ENCODE measurements at regions not wholly inside any gene's neighbourhood (a gene's known extent, or its start where the extent isn't known, plus 50 kb on each side); places are given as distances from the start of the nearest gene placed in this dataset.

- no peak overlapping the region for H3K4me3 ChIP-seq (ENCODE audit: low read depth, low read length)
- TF ChIP-seq CTCF (conservative IDR thresholded peaks at IDR 0.05; ENCODE audit: low read depth, low read length) = no peak
- DNase-seq (ENCODE audit: low read depth) = no peak
Observed at GRCh38 chr18:74023220-74023619, 124.4 kb downstream of the FBXO15 start.

GRCh38 chr18:74019864-74020263 lies 127.8 kb downstream of the FBXO15 start:
- no peak for DNase-seq (ENCODE audit: low read depth)
- no peak for TF ChIP-seq CTCF (conservative IDR thresholded peaks at IDR 0.05; ENCODE audit: low read depth, low read length)
- H3K4me3 ChIP-seq (ENCODE audit: low read depth, low read length) = no peak overlapping the region

- no peak overlapping the region for H3K4me3 ChIP-seq (ENCODE audit: low read depth, low read length)
- TF ChIP-seq CTCF (conservative IDR thresholded peaks at IDR 0.05; ENCODE audit: low read depth, low read length) = no peak
- no peak for DNase-seq (ENCODE audit: low read depth)
Observed at GRCh38 chr18:74013955-74014354, 133.7 kb downstream of the FBXO15 start.

- TF ChIP-seq CTCF (conservative IDR thresholded peaks at IDR 0.05; ENCODE audit: low read depth, low read length) = no peak
- DNase-seq (ENCODE audit: low read depth) = no peak
- no peak overlapping the region for H3K4me3 ChIP-seq (ENCODE audit: low read depth, low read length)
Observed at GRCh38 chr18:74012954-74013630, 134.5 kb downstream of the FBXO15 start.

- no peak for DNase-seq (ENCODE audit: low read depth)
- TF ChIP-seq CTCF (conservative IDR thresholded peaks at IDR 0.05; ENCODE audit: low read depth, low read length) = no peak
- no peak overlapping the region for H3K4me3 ChIP-seq (ENCODE audit: low read depth, low read length)
Observed at GRCh38 chr18:74006143-74006542, 141.5 kb downstream of the FBXO15 start.

GRCh38 chr18:74005320-74006109 lies 142.1 kb downstream of the FBXO15 start:
- TF ChIP-seq CTCF (conservative IDR thresholded peaks at IDR 0.05; ENCODE audit: low read depth, low read length) = no peak
- no peak overlapping the region for H3K4me3 ChIP-seq (ENCODE audit: low read depth, low read length)
- DNase-seq (ENCODE audit: low read depth) = no peak

Data from epithelial cell of proximal tubule (primary cell).